ENCODE measurements at regions not wholly inside any gene's neighbourhood (a gene's known extent, or its start where the extent isn't known, plus 50 kb on each side); places are given as distances from the start of the nearest gene placed in this dataset.

GRCh38 chr6:169380493-169380892, 126.8 kb upstream of the THBS2 start:
- DNase-seq: no peak
- H3K4me1 Mint-ChIP-seq: no peaks in the 10 kb centered on the region
- Histone ChIP-seq H3K4me1 (ENCODE audit: control insufficient read depth, insufficient read depth, low read length) (no peaks in the 10 kb centered on the region), H3K36me3 (ENCODE audit: control insufficient read depth, insufficient read depth, low read length) (no peaks in the 10 kb centered on the region), H3K27me3 (ENCODE audit: control insufficient read depth, insufficient read depth, low read length) (no peaks in the 10 kb centered on the region), H3K4me3 (ENCODE audit: low read length) (no peak overlapping the region), H3K9me3 (ENCODE audit: control insufficient read depth, insufficient read depth, low read length) (peaks cover 7% of the 10 kb centered on the region), H3K27ac (ENCODE audit: low read length) (no peak overlapping the region)
- intact Hi-C loops (cut with micrococcal nuclease): no loop called here
- ATAC-seq: no peak
- peaks cover 0 to 6% of the 10 kb centered on the region in 2 donors for H3K27me3 Mint-ChIP-seq (ENCODE audit: low read depth in 2 of 2)
- no peak overlapping the region for H3K27ac Mint-ChIP-seq
- H3K4me3 Mint-ChIP-seq: no peak overlapping the region
- 75% methylated on average over 8 of the region's 8 CpGs for WGBS (ENCODE audit: insufficient coverage)
- TF ChIP-seq CTCF (IDR thresholded peaks at IDR 0.05): no peak
- H3K36me3 Mint-ChIP-seq: peaks cover 10% of the 10 kb centered on the region
- H3K9me3 Mint-ChIP-seq: peaks cover 2 to 6% of the 10 kb centered on the region in 2 donors

DNA sequence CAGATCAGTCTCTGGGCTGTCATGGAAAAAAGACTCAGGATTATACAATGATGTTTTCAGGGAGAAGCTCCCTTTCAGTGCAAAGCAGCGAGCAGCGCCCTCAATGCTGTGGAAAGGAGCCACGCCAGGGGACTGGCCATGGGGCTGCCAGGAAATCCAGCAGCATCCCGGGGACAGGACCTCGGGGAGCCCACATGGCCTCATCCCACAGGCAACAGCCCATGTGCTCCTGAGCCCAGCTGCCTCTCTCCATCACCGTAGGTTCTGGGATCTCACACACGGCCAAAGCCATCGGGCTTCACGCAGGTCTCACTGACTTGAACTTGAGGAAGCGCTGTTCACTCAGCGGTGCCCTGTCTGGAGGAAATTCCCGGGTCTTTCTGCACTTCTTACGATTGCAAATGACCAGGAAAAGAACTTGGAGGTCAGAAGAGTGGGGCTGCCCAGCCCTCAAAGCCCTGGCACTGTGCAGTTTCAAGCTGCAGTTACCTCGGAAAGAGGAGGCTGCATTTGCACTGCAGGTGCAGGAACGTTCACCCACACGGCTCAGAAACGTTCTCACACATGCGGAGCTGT, 125.9 kb upstream of the THBS2 start:
- WGBS (ENCODE audit: insufficient coverage): 87% methylated on average over 18 of the region's 18 CpGs
- no peaks in the 10 kb centered on the region for H3K4me1 ChIP-seq (ENCODE audit: control insufficient read depth, insufficient read depth, low read length)

GRCh38 chr6:169378620-169379381, 125.2 kb upstream of the THBS2 start:
- no peak overlapping the region for H3K27ac Mint-ChIP-seq
- peaks cover 0 to 2% of the 10 kb centered on the region in 2 donors for H3K27me3 Mint-ChIP-seq (ENCODE audit: low read depth in 2 of 2)
- Histone ChIP-seq H3K9me3 (ENCODE audit: control insufficient read depth, insufficient read depth, low read length) (peaks cover 9% of the 10 kb centered on the region), H3K4me3 (ENCODE audit: low read length) (no peak overlapping the region), H3K4me1 (ENCODE audit: control insufficient read depth, insufficient read depth, low read length) (no peaks in the 10 kb centered on the region), H3K27me3 (ENCODE audit: control insufficient read depth, insufficient read depth, low read length) (no peaks in the 10 kb centered on the region), H3K36me3 (ENCODE audit: control insufficient read depth, insufficient read depth, low read length) (no peaks in the 10 kb centered on the region), H3K27ac (ENCODE audit: low read length) (no peak overlapping the region)
- no peak for ATAC-seq
- peaks cover 10% of the 10 kb centered on the region for H3K36me3 Mint-ChIP-seq
- TF ChIP-seq CTCF (IDR thresholded peaks at IDR 0.05): no peak
- WGBS (ENCODE audit: insufficient coverage): 88% methylated on average over 22 of the region's 22 CpGs
- H3K9me3 Mint-ChIP-seq: peaks cover 2 to 6% of the 10 kb centered on the region in 2 donors
- DNase-seq: no peak
- intact Hi-C loops (cut with micrococcal nuclease): no loop called here
- no peaks in the 10 kb centered on the region for H3K4me1 Mint-ChIP-seq
- no peak overlapping the region for H3K4me3 Mint-ChIP-seq

More for the DNA sequence above, 125.9 kb upstream of the THBS2 start:
- H3K4me3 ChIP-seq (ENCODE audit: low read length): no peak overlapping the region
- H3K36me3 ChIP-seq (ENCODE audit: control insufficient read depth, insufficient read depth, low read length): no peaks in the 10 kb centered on the region
- no peak overlapping the region for H3K27ac Mint-ChIP-seq
- ATAC-seq: no peak
- H3K4me3 Mint-ChIP-seq: no peak overlapping the region
- H3K27me3 ChIP-seq (ENCODE audit: control insufficient read depth, insufficient read depth, low read length): no peaks in the 10 kb centered on the region
- intact Hi-C loops (cut with micrococcal nuclease): no loop called here
- no peak for DNase-seq
- H3K9me3 ChIP-seq (ENCODE audit: control insufficient read depth, insufficient read depth, low read length): peaks cover 9% of the 10 kb centered on the region
- TF ChIP-seq CTCF (IDR thresholded peaks at IDR 0.05): no peak
- H3K4me1 Mint-ChIP-seq: no peaks in the 10 kb centered on the region
- H3K36me3 Mint-ChIP-seq: peaks cover 10% of the 10 kb centered on the region
- H3K27me3 Mint-ChIP-seq (ENCODE audit: low read depth in 2 of 2): peaks cover 0 to 6% of the 10 kb centered on the region in 2 donors
- peaks cover 2 to 6% of the 10 kb centered on the region in 2 donors for H3K9me3 Mint-ChIP-seq
- H3K27ac ChIP-seq (ENCODE audit: low read length): no peak overlapping the region
